NCI-H526 (cell line): ENCODE measurements at regions not wholly inside any gene's neighbourhood (a gene's known extent, or its start where the extent isn't known, plus 50 kb on each side); places are given as distances from the start of the nearest gene placed in this dataset.

ENCODE experiments used
- DNase-seq, 2 experiments: peaks; one replicate each; lab custom pipeline; 2025; lab: John Stamatoyannopoulos, UW

GRCh38 chr2:161571051-161571429, 53.2 kb upstream of the SLC4A10 start:
- no peak for DNase-seq
